B cell (primary cell): ENCODE measurements at regions not wholly inside any gene's neighbourhood (a gene's known extent, or its start where the extent isn't known, plus 50 kb on each side); places are given as distances from the start of the nearest gene placed in this dataset.
A peak's percentile ranks its signal among the peaks of the same experiment; 100 is the strongest.

Experiments used
- EZH2 ChIP-seq: IDR thresholded peaks from 2 replicates; pipeline ENCODE4 v1.6.1; 2012; ENCODE audit warnings: borderline replicate concordance, low read depth, mild to moderate bottlenecking, moderate library complexity, low read length; ENCODE audit not compliant: insufficient read depth, poor library complexity, severe bottlenecking
- TF ChIP-seq, protein P1 (sequence below): fragments of 200-600 bp; IDR thresholded peaks from one replicate; pipeline ENCODE4 v1.8.0; 2022; ENCODE audit warnings: antibody characterized with exemption, mild to moderate bottlenecking

DNA sequence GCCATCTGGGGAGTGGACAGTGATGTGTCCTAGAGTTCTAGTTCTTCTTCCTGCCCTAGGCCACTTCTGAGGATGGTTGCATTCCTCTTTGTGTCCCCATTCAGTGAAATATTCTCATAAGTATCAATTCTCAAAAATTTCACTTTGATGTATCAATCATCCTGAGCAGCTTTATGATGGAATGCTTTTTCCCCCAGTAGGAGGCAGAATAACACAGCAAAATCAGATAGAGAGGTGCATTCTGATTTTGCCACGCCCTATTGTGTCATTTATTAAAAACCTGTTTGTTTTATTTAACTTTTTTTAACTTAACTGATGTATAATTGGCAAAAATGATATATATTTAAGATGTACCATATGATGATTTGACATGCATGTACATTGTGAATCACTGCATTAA is 656.0 kb upstream of the GRM7 start:
- TF ChIP-seq, protein P1, sequence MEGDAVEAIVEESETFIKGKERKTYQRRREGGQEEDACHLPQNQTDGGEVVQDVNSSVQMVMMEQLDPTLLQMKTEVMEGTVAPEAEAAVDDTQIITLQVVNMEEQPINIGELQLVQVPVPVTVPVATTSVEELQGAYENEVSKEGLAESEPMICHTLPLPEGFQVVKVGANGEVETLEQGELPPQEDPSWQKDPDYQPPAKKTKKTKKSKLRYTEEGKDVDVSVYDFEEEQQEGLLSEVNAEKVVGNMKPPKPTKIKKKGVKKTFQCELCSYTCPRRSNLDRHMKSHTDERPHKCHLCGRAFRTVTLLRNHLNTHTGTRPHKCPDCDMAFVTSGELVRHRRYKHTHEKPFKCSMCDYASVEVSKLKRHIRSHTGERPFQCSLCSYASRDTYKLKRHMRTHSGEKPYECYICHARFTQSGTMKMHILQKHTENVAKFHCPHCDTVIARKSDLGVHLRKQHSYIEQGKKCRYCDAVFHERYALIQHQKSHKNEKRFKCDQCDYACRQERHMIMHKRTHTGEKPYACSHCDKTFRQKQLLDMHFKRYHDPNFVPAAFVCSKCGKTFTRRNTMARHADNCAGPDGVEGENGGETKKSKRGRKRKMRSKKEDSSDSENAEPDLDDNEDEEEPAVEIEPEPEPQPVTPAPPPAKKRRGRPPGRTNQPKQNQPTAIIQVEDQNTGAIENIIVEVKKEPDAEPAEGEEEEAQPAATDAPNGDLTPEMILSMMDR = peak; percentile 77
- no peak for TF ChIP-seq EZH2
